IMR-90 (cell line): ENCODE measurements at regions not wholly inside any gene's neighbourhood (a gene's known extent, or its start where the extent isn't known, plus 50 kb on each side); places are given as distances from the start of the nearest gene placed in this dataset.

Source experiments
- ATAC-seq: fragments of 200-7000 bp; cut with Tn5 transposase; 2 replicates; pipeline ENCODE4 v1.9.1; 2020; ENCODE audit warnings: low read depth, mild to moderate bottlenecking, moderate library complexity
- BruUV-seq: library from RNA; stranded (reverse); fragments of 400-500 nt; replicated peaks from 2 replicates; lab custom pipeline; 2021; lab: Mats Ljungman, UMichigan
- CTCF ChIA-PET: fragments of 300-600 bp; formaldehyde crosslinking; extraction: SDS; loops from one replicate; lab custom pipeline; 2021; ENCODE audit warnings: antibody characterized with exemption; lab: Yijun Ruan, JAX
- POLR2A ChIA-PET: fragments of 300-600 bp; sonication (Branson Sonifier 250); formaldehyde crosslinking; loops from one replicate; lab custom pipeline; 2022; ENCODE audit warnings: antibody characterized with exemption; ENCODE audit not compliant: unreplicated experiment; lab: Charles Lee
- DNase-seq: peaks from one replicate; pipeline ENCODE4 v3.0.0; 2013
- H2AFZ ChIP-seq: replicated peaks from 2 replicates; pipeline ENCODE3; 2013; ENCODE audit warnings: low read length, mild to moderate bottlenecking; ENCODE audit not compliant: poor library complexity
- H2AK5ac ChIP-seq: 2 replicates; pipeline ENCODE4 v1.6.1; 2013; ENCODE audit warnings: low read depth, low read length, inconsistent platforms
- H2AK9ac ChIP-seq: replicated peaks from 2 replicates; pipeline ENCODE3; 2013; ENCODE audit warnings: mild to moderate bottlenecking, low read depth, low read length, moderate library complexity; ENCODE audit not compliant: poor library complexity
- H2BK120ac ChIP-seq: 2 replicates; pipeline ENCODE4 v1.6.1; 2013; ENCODE audit warnings: low read depth, low read length, inconsistent platforms
- H2BK15ac ChIP-seq: 3 replicates; pipeline ENCODE4 v1.6.1; 2013; ENCODE audit warnings: low read depth, low read length, inconsistent platforms
- H2BK20ac ChIP-seq: 2 replicates; pipeline ENCODE4 v1.6.1; 2013; ENCODE audit warnings: low read depth, mild to moderate bottlenecking, inconsistent platforms, low read length, moderate library complexity
- H2BK5ac ChIP-seq: 2 replicates; pipeline ENCODE4 v1.6.1; 2013; ENCODE audit warnings: mild to moderate bottlenecking, low read depth, low read length, inconsistent platforms; ENCODE audit not compliant: poor library complexity, severe bottlenecking
- H3K14ac ChIP-seq: replicated peaks from 2 replicates; pipeline ENCODE4 v1.6.1; 2013; ENCODE audit warnings: low read depth, low read length, inconsistent platforms
- H3K18ac ChIP-seq: 2 replicates; pipeline ENCODE4 v1.6.1; 2013; ENCODE audit warnings: low read depth, low read length, control low read depth
- H3K23ac ChIP-seq: 2 replicates; pipeline ENCODE4 v1.6.1; 2013; ENCODE audit warnings: low read depth, low read length, inconsistent platforms
- H3K27ac ChIP-seq: 2 replicates; pipeline ENCODE4 v1.5.1; 2013; ENCODE audit warnings: mild to moderate bottlenecking, control low read depth, low read length; ENCODE audit not compliant: insufficient read depth
- H3K27me3 ChIP-seq: 2 replicates; pipeline ENCODE4 v1.6.1; 2013; ENCODE audit warnings: low read length; ENCODE audit not compliant: control insufficient read depth, insufficient read depth
- H3K36me3 ChIP-seq: 2 replicates; pipeline ENCODE4 v1.6.1; 2013; ENCODE audit warnings: low read length, mixed read lengths; ENCODE audit not compliant: control insufficient read depth, insufficient read depth
- H3K4ac ChIP-seq: 2 replicates; pipeline ENCODE4 v1.6.1; 2013; ENCODE audit warnings: low read depth, low read length, inconsistent platforms
- H3K4me1 ChIP-seq: 2 replicates; pipeline ENCODE4 v1.6.1; 2013; ENCODE audit warnings: low read length, mixed read lengths; ENCODE audit not compliant: control insufficient read depth, insufficient read depth
- H3K4me2 ChIP-seq: 2 replicates; pipeline ENCODE4 v1.6.1; 2013; ENCODE audit warnings: low read depth, mild to moderate bottlenecking, control low read depth, low read length, moderate library complexity
- H3K4me3 ChIP-seq: 2 replicates; pipeline ENCODE4 v1.5.1; 2013; ENCODE audit warnings: low read depth, mild to moderate bottlenecking, control low read depth, low read length, moderate library complexity; ENCODE audit not compliant: insufficient read depth
- H3K56ac ChIP-seq: 2 replicates; pipeline ENCODE4 v1.6.1; 2013; ENCODE audit warnings: low read length, inconsistent platforms; ENCODE audit not compliant: insufficient read depth; ENCODE audit errors: extremely low read depth
- H3K79me1 ChIP-seq, 2 experiments: 2 replicates each; pipeline ENCODE4 v1.6.1; 2013; ENCODE audit warnings: low read length in 2 of 2, inconsistent platforms in 1 of 2, low read depth in 1 of 2
- H3K9ac ChIP-seq: 2 replicates; pipeline ENCODE4 v1.6.1; 2013; ENCODE audit warnings: low read depth, low read length, control low read depth
- H3K9me1 ChIP-seq: 2 replicates; pipeline ENCODE4 v1.6.1; 2013; ENCODE audit warnings: low read length, inconsistent platforms; ENCODE audit not compliant: insufficient read depth
- H3K9me3 ChIP-seq: 2 replicates; pipeline ENCODE4 v1.6.1; 2013; ENCODE audit warnings: low read length; ENCODE audit not compliant: control insufficient read depth, insufficient read depth
- H4K20me1 ChIP-seq: 2 replicates; pipeline ENCODE4 v1.6.1; 2013; ENCODE audit warnings: low read length, inconsistent platforms; ENCODE audit not compliant: insufficient read depth
- H4K5ac ChIP-seq: 2 replicates; pipeline ENCODE4 v1.6.1; 2013; ENCODE audit warnings: mild to moderate bottlenecking, low read depth, low read length, control low read depth
- H4K8ac ChIP-seq, 2 experiments: 2 replicates each; pipeline ENCODE4 v1.6.1; 2013; ENCODE audit warnings: low read depth in 2 of 2, low read length in 2 of 2, control low read depth in 1 of 2, inconsistent platforms in 1 of 2
- H4K91ac ChIP-seq: 2 replicates; pipeline ENCODE4 v1.6.1; 2013; ENCODE audit warnings: low read depth, low read length, inconsistent platforms; ENCODE audit not compliant: insufficient read depth
- BHLHE40 ChIP-seq: fragments of 150-350 bp; IDR thresholded peaks from 2 replicates; pipeline ENCODE4 v1.6.1; 2016; ENCODE audit warnings: mild to moderate bottlenecking, low read depth, low read length
- CEBPB ChIP-seq: IDR thresholded peaks from 2 replicates; pipeline ENCODE4 v1.6.1; 2012; ENCODE audit warnings: low read depth, low read length, improper control_type of control experiment
- FOS ChIP-seq: fragments of 150-350 bp; IDR thresholded peaks from 2 replicates; pipeline ENCODE4 v1.6.1; 2016; ENCODE audit warnings: low read depth, low read length
- MAFK ChIP-seq: IDR thresholded peaks from 2 replicates; pipeline ENCODE4 v1.6.1; 2012; ENCODE audit warnings: low read depth, low read length, improper control_type of control experiment
- MAZ ChIP-seq: IDR thresholded peaks from 2 replicates; pipeline ENCODE4 v1.6.1; 2012; ENCODE audit warnings: low read depth, mild to moderate bottlenecking, low read length, improper control_type of control experiment, moderate library complexity, borderline replicate concordance
- MXI1 ChIP-seq: IDR thresholded peaks from 2 replicates; pipeline ENCODE4 v1.6.1; 2012; ENCODE audit warnings: low read depth, mild to moderate bottlenecking, low read length, moderate library complexity, borderline replicate concordance
- NFE2L2 ChIP-seq: fragments of 150-350 bp; IDR thresholded peaks from 2 replicates; pipeline ENCODE4 v1.6.1; 2016; ENCODE audit warnings: low read depth, mild to moderate bottlenecking, low read length
- POLR2A ChIP-seq: IDR thresholded peaks from 2 replicates; pipeline ENCODE4 v1.6.1; 2012; ENCODE audit warnings: mild to moderate bottlenecking, low read depth, low read length
- RAD21 ChIP-seq: IDR thresholded peaks from 2 replicates; pipeline ENCODE4 v1.6.1; 2012; ENCODE audit warnings: low read length, improper control_type of control experiment
- RCOR1 ChIP-seq: IDR thresholded peaks from 2 replicates; pipeline ENCODE4 v1.6.1; 2012; ENCODE audit warnings: mild to moderate bottlenecking, low read length, improper control_type of control experiment; ENCODE audit not compliant: insufficient replicate concordance
- RFX5 ChIP-seq: IDR thresholded peaks from 2 replicates; pipeline ENCODE4 v1.8.0; 2012; ENCODE audit warnings: low read depth, mild to moderate bottlenecking, low read length, moderate library complexity
- SMC3 ChIP-seq: fragments of 150-350 bp; IDR thresholded peaks from 2 replicates; pipeline ENCODE4 v1.6.1; 2016; ENCODE audit warnings: low read depth, mild to moderate bottlenecking, antibody characterized with exemption, low read length, moderate library complexity
- WGBS, 2 experiments: methylation state at CpG; one replicate each; pipeline versions ENCODE4 v1.1.5 to v1.1.7; 2013; ENCODE audit warnings: missing lambda C conversion rate in 2 of 2; ENCODE audit not compliant: insufficient read length in 1 of 2; ENCODE audit errors: extremely low coverage in 2 of 2; 5-methylcytosine and 5-hydroxymethylcytosine counted together
- dilution Hi-C: fragments of 300-500 bp; cut with HindIII; formaldehyde crosslinking; loops from one replicate; pipeline ENCODE4 v1.14.3; 2018; ENCODE audit warnings: low sequenced_read_pairs; ENCODE audit not compliant: unreplicated experiment
- in situ Hi-C: fragments of 300-500 bp; cut with MboI; formaldehyde crosslinking; loops from 3 replicates; pipeline ENCODE4 v1.14.3; 2019; ENCODE audit warnings: low sequenced_read_pairs, inconsistent platforms, mixed read lengths
- intact Hi-C: fragments of 100-400 bp; cut with micrococcal nuclease; formaldehyde crosslinking; loops from 2 replicates; pipeline ENCODE4 v1.10.0; 2022
- TF ChIP-seq, protein P1 (sequence below): conservative IDR thresholded peaks from 2 replicates; pipeline ENCODE4 v1.5.1; 2012; ENCODE audit warnings: mild to moderate bottlenecking, low read depth, low read length, improper control_type of control experiment
- TF ChIP-seq, protein P2 (sequence below): fragments of 150-350 bp; IDR thresholded peaks from 2 replicates; pipeline ENCODE4 v1.6.1; 2016; ENCODE audit warnings: low read depth, mild to moderate bottlenecking, low read length, moderate library complexity, borderline replicate concordance

DNA sequence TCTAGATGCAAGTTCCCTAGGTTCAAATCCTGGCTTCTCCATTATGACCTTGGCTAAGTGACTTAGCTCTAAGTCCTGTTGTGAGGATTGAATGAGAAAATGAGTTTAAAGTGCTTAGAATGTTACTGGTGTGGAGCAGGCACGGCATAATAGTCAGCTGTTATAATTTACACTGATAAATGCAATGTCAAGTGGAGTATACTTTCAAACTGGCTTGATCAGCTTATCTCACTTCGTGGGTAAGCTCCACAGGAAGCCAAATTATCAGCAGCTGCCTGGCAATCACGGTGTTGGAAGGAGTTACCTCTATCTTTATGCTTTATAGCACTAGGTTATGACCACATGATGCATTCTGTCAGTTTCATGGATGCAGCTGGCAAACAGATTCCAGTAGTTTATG, 272.8 kb downstream of the OLFM4 start:
- H2BK15ac ChIP-seq = no peak overlapping the region
- H3K9me3 ChIP-seq = peaks cover 2% of the 10 kb centered on the region
- no peak overlapping the region for H3K4me2 ChIP-seq
- no peak overlapping the region for H3K18ac ChIP-seq
- H2BK120ac ChIP-seq = no peak overlapping the region
- CTCF ChIA-PET = no interaction called here
- H3K56ac ChIP-seq = no peak overlapping the region
- TF ChIP-seq CEBPB (no peak), MAZ (no peak), RAD21 (no peak), MAFK (no peak), FOS (no peak), SMC3 (no peak), MXI1 (no peak), RCOR1 (no peak), NFE2L2 (no peak), POLR2A (no peak), BHLHE40 (no peak), RFX5 (no peak)
- TF ChIP-seq, protein P1, sequence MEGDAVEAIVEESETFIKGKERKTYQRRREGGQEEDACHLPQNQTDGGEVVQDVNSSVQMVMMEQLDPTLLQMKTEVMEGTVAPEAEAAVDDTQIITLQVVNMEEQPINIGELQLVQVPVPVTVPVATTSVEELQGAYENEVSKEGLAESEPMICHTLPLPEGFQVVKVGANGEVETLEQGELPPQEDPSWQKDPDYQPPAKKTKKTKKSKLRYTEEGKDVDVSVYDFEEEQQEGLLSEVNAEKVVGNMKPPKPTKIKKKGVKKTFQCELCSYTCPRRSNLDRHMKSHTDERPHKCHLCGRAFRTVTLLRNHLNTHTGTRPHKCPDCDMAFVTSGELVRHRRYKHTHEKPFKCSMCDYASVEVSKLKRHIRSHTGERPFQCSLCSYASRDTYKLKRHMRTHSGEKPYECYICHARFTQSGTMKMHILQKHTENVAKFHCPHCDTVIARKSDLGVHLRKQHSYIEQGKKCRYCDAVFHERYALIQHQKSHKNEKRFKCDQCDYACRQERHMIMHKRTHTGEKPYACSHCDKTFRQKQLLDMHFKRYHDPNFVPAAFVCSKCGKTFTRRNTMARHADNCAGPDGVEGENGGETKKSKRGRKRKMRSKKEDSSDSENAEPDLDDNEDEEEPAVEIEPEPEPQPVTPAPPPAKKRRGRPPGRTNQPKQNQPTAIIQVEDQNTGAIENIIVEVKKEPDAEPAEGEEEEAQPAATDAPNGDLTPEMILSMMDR = no peak
- TF ChIP-seq, protein P2, sequence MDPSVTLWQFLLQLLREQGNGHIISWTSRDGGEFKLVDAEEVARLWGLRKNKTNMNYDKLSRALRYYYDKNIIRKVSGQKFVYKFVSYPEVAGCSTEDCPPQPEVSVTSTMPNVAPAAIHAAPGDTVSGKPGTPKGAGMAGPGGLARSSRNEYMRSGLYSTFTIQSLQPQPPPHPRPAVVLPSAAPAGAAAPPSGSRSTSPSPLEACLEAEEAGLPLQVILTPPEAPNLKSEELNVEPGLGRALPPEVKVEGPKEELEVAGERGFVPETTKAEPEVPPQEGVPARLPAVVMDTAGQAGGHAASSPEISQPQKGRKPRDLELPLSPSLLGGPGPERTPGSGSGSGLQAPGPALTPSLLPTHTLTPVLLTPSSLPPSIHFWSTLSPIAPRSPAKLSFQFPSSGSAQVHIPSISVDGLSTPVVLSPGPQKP = no peak
- no CpG with 5 or more reads among the region's 3 CpGs for WGBS, 2 experiments
- no peak overlapping the region for H2AFZ ChIP-seq
- no TSS peak for BruUV-seq
- ATAC-seq (no peak), DNase-seq (no peak)
- H2BK5ac ChIP-seq = no peak overlapping the region
- no peak overlapping the region for H3K14ac ChIP-seq
- POLR2A ChIA-PET = no interaction called here
- H2AK9ac ChIP-seq = no peak overlapping the region
- in situ Hi-C loops = no loop called here
- no peak overlapping the region for H4K91ac ChIP-seq
- no peak overlapping the region for H2BK20ac ChIP-seq
- H4K8ac ChIP-seq = no peak overlapping the region
- H3K36me3 ChIP-seq = no peaks in the 10 kb centered on the region
- dilution Hi-C loops = no loop called here
- no peak overlapping the region for H4K5ac ChIP-seq
- H3K27me3 ChIP-seq = no peaks in the 10 kb centered on the region
- H3K23ac ChIP-seq = no peak overlapping the region
- no peak overlapping the region for H3K9ac ChIP-seq
- no peaks in the 10 kb centered on the region for H3K79me1 ChIP-seq
- no peaks in the 10 kb centered on the region for H3K4me1 ChIP-seq
- H3K4me3 ChIP-seq = no peak overlapping the region
- H2AK5ac ChIP-seq = no peak overlapping the region
- no peak overlapping the region for H3K27ac ChIP-seq
- H3K4ac ChIP-seq = no peak overlapping the region
- intact Hi-C loops = no loop called here
- H3K9me1 ChIP-seq = no peaks in the 10 kb centered on the region
- no peaks in the 10 kb centered on the region for H4K20me1 ChIP-seq
